Right atrium auricular region (tissue), 2 donors: ENCODE measurements at regions not wholly inside any gene's neighbourhood (a gene's known extent, or its start where the extent isn't known, plus 50 kb on each side); places are given as distances from the start of the nearest gene placed in this dataset.

Source experiments
- DNase-seq: peaks from one replicate; pipeline ENCODE4 v3.0.0-alpha.2; 2019; ENCODE audit warnings: low spot score
- H3K27ac ChIP-seq, 2 donors: fragments of 200-600 bp; sonication (generic); 1 replicate in 1 of 2; 2 replicates in 1 of 2; pipeline ENCODE4 v1.5.1; 2016 to 2019
- H3K27me3 ChIP-seq, 2 donors: fragments of 200-600 bp; sonication (generic); one replicate each; pipeline versions ENCODE4 v1.5.1 to v1.6.0; 2017 to 2019
- H3K36me3 ChIP-seq: fragments of 200-600 bp; sonication (generic); one replicate; pipeline ENCODE4 v1.5.1; 2016
- H3K4me1 ChIP-seq, 2 donors: fragments of 200-600 bp; sonication (generic); one replicate each; pipeline versions ENCODE4 v1.5.1 to v1.6.0; 2017 to 2019
- H3K4me3 ChIP-seq, 2 donors: fragments of 200-600 bp; sonication (generic); 1 replicate in 1 of 2; 2 replicates in 1 of 2; pipeline ENCODE4 v1.5.1; 2017 to 2019; ENCODE audit warnings: mild to moderate bottlenecking in 1 of 2, moderate library complexity in 1 of 2
- H3K9me3 ChIP-seq, 2 donors: fragments of 200-600 bp; sonication (generic); one replicate each; pipeline ENCODE4 v1.5.1; 2019
- CTCF ChIP-seq, 2 donors: fragments of 200-600 bp; sonication (generic); IDR thresholded peaks; one replicate each; pipeline ENCODE4 v1.5.1; 2019; ENCODE audit warnings: antibody characterized with exemption in 2 of 2

- Histone ChIP-seq H3K36me3 (no peaks in the 10 kb centered on the region), H3K4me1 (no peaks in the 10 kb centered on the region), H3K9me3 (no peaks in the 10 kb centered on the region), H3K27me3 (no peaks in the 10 kb centered on the region), H3K27ac (no peak overlapping the region), H3K4me3 (no peak overlapping the region)
- no peak for DNase-seq
- TF ChIP-seq CTCF (IDR thresholded peaks at IDR 0.05), result no peak
Measured at GRCh38 chr10:108899670-108900069, 1023.6 kb downstream of the XPNPEP1 start.

- TF ChIP-seq CTCF (IDR thresholded peaks at IDR 0.05), result no peak
- no peak for DNase-seq
- Histone ChIP-seq H3K27ac (no peak overlapping the region), H3K4me3 (no peak overlapping the region), H3K9me3 (no peaks in the 10 kb centered on the region), H3K4me1 (no peaks in the 10 kb centered on the region), H3K36me3 (no peaks in the 10 kb centered on the region), H3K27me3 (no peaks in the 10 kb centered on the region)
Measured at GRCh38 chr10:108894402-108895301, 1028.7 kb downstream of the XPNPEP1 start.

GRCh38 chr10:108877095-108877561, 1046.2 kb downstream of the XPNPEP1 start:
- no peaks in the 10 kb centered on the region for H3K4me1 ChIP-seq
- H3K27ac ChIP-seq, result no peak overlapping the region
- TF ChIP-seq CTCF (IDR thresholded peaks at IDR 0.05), result no peak
- no peak overlapping the region for H3K4me3 ChIP-seq
- no peaks in the 10 kb centered on the region for H3K36me3 ChIP-seq
- H3K9me3 ChIP-seq, result no peaks in the 10 kb centered on the region
- H3K27me3 ChIP-seq, result no peaks in the 10 kb centered on the region
- no peak for DNase-seq

- Histone ChIP-seq H3K27me3 (no peaks in the 10 kb centered on the region), H3K4me3 (no peak overlapping the region), H3K9me3 (no peaks in the 10 kb centered on the region), H3K27ac (no peak overlapping the region), H3K4me1 (no peaks in the 10 kb centered on the region), H3K36me3 (no peaks in the 10 kb centered on the region)
- TF ChIP-seq CTCF (IDR thresholded peaks at IDR 0.05), result no peak
- no peak for DNase-seq
Measured at GRCh38 chr10:108872854-108873253, 1050.5 kb downstream of the XPNPEP1 start.

- peaks cover 0 to 5% of the 10 kb centered on the region in 2 donors for H3K9me3 ChIP-seq
- no peak overlapping the region for H3K27ac ChIP-seq
- TF ChIP-seq CTCF (IDR thresholded peaks at IDR 0.05), result no peak
Measured at GRCh38 chr10:108868881-108869280, 1054.4 kb downstream of the XPNPEP1 start.

More at GRCh38 chr10:108868881-108869280, 1054.4 kb downstream of the XPNPEP1 start:
- Histone ChIP-seq H3K36me3 (no peaks in the 10 kb centered on the region), H3K27me3 (no peaks in the 10 kb centered on the region), H3K4me1 (no peaks in the 10 kb centered on the region), H3K4me3 (no peak overlapping the region)
- no peak for DNase-seq
